HG03039 (cell line): ENCODE measurements at regions not wholly inside any gene's neighbourhood (a gene's known extent, or its start where the extent isn't known, plus 50 kb on each side); places are given as distances from the start of the nearest gene placed in this dataset.

ENCODE experiments used
- ATAC-seq: cut with Tn5 transposase; IDR thresholded peaks from one replicate; pipeline ENCODE4 v1.9.1; 2021; ENCODE audit warnings: mild to moderate bottlenecking, moderate library complexity; ENCODE audit not compliant: unreplicated experiment

- ATAC-seq, result no peak
These were observed 219.3 kb upstream of the SH3BP4 start for GRCh38 chr2:234732404-234733092.

GRCh38 chr2:234731236-234731635 lies 220.6 kb upstream of the SH3BP4 start:
- ATAC-seq, result no peak

DNA sequence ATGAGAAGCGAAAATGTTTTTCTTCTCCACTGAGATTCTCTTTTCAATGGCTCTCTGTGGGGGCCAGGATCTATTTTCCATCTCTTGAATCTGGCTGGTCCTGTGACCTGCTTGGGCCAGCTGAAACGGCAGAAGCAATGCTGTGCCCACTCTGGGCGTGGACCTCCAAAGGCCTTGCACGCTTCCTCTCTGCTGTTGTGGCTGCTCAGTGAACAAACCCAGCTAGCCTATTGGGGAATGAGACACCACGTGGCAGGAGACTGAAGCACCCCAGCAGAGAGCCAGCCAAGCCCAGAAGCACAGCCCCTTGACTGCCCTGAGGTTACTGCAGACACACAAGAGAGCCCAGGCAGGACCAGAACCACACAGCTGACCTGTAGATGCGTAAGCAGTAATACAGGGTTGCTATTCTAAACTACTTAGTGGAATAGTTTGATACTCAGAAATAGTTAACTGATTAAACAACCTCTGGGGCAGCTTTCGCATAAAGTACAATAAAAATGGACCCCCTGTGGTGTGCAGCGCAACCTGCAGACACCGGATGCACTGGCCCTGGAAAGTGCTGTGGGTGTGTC lies 221.7 kb upstream of the SH3BP4 start:
- ATAC-seq, result no peak

GRCh38 chr2:234725528-234726264 lies 226.1 kb upstream of the SH3BP4 start:
- ATAC-seq, result no peak

- ATAC-seq, result no peak
These were observed 227.0 kb upstream of the SH3BP4 start for GRCh38 chr2:234724850-234725249.

DNA sequence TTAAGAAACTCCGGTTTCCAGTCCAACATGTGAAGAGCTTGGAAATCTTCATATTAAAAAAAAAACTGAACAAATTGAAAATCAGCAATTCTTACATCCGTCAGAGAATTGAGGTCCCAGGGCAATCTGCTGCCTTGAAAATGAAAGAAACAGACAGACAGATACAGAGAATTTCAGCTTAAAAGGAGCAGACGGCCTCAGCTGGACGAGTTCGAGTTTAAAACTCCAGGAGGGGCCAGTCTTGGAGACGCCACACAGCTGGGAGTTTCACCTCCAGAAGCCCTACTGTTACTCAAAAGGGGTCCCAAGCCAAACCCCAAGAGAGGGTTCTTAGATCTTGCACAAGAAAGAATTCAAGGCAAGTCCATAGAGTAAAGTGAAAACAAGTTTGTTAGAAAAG lies 226.5 kb upstream of the ARL4C start:
- ATAC-seq, result no peak

DNA sequence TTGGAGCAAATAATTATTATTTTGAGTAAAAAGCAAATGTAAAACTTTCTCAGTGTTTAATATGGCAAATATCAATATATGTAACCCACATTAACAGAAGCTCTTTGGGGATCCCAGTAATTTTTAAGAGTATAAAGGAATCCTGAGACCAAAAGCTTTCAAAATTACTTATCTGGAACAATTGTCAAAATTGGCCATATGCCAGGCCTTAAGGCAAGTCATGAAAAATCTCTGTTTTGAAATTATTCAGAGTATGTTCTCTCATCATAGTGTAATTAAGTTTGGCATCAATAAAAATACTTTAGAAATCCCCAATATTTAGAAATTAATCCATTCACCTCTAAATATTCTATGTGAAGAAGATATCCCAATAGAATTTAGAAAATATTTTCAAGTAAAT lies 225.3 kb upstream of the ARL4C start:
- no peak for ATAC-seq

DNA sequence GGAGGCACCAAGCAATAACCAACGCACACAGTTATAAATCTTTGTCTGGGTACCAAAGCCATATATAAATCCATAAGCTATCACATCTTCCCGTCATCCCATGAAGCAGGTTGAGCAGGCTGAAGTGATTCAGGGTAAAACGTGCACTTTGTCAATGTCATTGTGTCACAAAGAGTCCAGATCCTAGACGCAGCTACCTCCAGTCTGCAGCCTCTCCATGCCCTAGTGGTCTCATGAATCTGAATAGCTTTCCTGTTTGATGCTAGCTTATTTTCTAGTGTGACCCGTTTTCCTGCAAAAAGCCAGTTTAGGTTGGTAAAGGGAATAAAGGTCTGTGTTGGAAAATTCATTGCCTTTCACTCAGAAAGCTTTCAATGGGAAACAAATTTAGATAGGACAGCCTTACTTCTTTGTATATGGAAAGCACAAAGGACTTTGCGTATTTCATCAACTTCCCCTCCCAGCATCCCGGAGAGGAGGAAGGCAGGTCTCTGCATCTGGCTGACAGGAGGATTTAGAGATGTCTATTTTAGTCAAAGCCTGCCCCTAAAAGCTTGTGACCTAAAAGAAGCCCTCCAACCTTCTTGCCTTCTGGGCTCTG lies 222.3 kb upstream of the ARL4C start:
- ATAC-seq, result no peak

- ATAC-seq, result no peak
These were observed 219.4 kb upstream of the ARL4C start for GRCh38 chr2:234716271-234716670.

DNA sequence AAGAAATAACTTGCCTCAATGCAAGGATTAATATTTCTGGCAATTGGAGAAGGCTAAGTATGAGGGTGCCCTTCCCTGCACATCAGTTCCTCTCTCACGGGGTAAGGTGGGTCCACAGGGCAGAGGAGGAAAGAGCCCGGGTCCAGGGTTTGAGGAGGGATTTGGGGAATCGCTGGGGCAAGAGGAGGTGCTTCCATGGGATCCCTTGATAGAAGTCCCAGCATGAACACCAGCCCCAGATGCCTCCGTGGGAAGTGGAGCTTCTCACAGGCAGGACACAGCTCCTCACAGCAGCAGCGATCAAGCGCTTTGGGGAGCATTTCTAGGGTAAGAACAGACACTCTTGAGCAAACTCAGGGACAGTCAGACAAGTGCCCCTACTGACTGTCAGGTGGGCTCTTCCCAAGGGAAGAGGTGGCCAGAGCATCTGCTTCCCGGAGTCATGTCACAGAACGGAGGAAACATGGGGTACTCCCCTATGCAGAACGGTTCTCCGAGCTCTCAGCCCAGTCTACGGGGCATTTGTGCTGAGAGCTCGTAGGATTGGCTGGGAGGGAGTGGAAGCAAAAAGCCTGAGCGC lies 218.9 kb upstream of the ARL4C start:
- ATAC-seq, result no peak

GRCh38 chr2:234714711-234715110 lies 217.8 kb upstream of the ARL4C start:
- ATAC-seq, result no peak

DNA sequence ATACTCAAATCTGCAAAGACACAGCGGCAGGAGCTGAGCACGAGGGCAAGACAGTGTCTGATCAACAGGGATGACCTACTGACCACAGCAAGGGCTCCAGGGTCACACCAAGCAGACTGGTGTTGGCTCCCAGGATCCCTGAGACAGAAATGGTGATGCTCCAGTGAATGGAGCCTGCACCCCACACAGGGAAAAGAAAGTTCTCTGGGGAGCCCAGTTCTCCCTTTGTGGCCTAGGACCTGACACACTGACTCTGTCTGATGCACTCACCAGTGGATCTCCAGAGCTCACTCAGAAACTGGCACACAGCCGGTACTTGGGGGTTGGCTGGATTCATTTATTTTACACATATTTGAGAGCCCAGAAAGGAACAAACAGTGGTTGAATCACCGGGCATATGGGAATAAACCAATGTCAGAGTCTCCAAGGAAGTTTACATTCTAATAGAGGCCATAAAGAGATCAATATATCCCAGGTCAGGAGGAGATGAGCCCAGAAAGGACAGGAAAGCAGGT lies 215.6 kb upstream of the ARL4C start:
- no peak for ATAC-seq

DNA sequence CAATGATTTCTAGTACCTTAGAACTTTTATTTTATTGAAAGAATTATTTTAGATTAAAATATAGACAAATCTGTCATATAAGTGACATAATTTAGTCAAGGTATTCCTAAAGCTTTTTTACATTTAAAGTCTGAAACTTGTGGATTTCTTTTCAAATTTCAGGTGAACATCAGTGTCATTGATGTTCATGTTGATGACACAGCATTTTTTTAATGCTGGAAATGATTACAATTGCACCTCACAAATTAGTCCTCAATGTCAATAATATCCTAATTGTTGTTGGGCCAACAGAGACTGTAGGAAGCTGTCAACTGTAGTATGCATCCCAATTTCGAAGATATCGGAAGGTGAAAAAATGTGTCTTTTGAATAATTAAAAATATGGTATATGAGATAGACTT lies 214.4 kb upstream of the ARL4C start:
- ATAC-seq, result no peak

GRCh38 chr2:234710587-234710986 lies 213.7 kb upstream of the ARL4C start:
- ATAC-seq, result no peak

DNA sequence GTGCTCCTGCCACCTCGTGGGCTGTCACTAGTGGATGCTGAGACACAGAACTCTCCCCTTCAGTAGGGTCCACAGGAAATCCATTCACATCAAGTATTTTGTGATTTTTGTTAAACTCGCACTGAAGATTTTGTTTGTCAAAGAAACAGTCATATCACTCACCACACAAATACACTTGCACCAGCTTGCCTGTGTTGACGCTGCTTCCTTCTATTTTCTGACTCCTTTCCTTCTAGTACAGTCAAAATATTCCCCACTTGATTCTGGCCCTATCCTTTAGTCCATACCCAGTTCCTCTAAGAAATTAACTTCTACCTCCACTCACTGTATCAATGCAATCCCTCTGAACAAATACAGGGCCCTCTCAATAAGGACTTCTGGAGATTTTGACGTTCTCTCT lies 213.2 kb upstream of the ARL4C start:
- no peak for ATAC-seq

GRCh38 chr2:234708717-234709116 lies 211.8 kb upstream of the ARL4C start:
- ATAC-seq, result no peak

DNA sequence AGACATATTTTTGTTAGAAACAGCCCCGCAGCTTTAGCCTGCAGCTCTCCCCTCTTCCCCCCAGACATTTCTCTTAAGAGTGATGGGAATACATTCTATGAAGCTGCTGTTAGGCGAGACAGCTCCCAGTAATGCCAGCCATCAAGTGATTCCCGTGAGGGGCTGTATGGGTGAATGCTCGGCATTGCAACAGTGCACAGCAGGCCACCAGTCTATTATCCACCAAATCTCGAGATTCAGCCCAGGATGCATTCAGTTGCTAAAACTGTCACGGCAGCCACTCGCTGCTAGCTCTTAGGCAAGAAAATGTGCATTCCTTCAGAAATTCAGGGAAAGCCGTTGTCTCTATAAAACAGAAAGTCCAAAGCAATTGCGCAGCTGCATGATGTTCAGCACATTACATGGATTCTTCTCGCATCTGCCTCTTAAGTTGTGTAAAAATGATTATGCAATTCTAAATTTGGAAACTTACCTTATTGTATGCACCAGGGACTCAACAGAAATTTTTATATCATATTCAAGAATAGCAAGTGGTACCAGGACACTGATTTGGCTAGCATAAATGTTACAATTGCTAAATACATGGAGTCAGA lies 211.3 kb upstream of the ARL4C start:
- ATAC-seq, result no peak

DNA sequence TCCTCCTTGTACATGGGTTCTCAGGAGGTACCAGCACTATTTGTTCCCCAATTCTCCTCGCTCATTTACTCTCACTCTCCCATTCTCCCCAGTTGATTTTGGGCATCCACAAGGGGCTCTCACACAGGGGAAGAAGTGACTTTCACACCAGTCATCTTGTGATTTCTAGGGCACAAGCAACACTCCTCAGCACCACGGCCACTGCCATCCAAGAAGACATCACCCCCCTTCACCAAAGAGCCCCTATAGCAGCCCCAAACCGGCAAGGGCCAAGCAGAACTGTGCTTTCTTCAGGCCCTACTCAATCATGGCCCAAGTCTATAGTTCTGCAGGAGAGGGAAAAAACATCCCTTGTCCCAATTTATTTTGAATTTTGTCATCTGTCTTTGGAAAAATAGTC lies 209.2 kb upstream of the ARL4C start:
- ATAC-seq, result no peak

GRCh38 chr2:234705108-234705507 lies 208.2 kb upstream of the ARL4C start:
- no peak for ATAC-seq

DNA sequence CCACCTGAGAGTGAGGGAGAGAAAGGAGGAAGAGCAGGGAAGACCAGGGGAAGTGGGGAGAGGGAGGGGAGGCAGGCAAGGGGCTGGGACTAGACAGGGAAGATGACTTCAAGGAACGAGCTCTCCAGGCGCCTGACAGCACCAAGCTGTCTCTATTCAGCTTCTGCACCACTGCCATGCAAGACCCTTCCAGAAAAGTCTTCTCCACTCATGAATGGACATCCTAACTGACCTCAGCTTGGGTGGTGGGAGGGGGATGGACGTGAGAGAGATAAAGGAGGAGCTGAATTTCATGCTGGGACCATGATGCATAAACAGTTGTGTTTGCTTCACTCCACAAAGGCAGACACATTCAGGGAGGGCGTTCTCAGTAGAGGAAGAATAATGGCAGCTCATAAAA lies 206.4 kb upstream of the ARL4C start:
- ATAC-seq, result no peak

GRCh38 chr2:234702731-234703225 lies 205.9 kb upstream of the ARL4C start:
- ATAC-seq, result no peak
